ENCODE measurements at regions not wholly inside any gene's neighbourhood (a gene's known extent, or its start where the extent isn't known, plus 50 kb on each side); places are given as distances from the start of the nearest gene placed in this dataset.
"Not testable (repeated sequence)": the region's sequence is repeated elsewhere in the genome, so short reads cannot be mapped to it uniquely, and the experiment has no call there.

GRCh38 chr1:234790333-234790732 is 180.4 kb upstream of the IRF2BP2 start:
- H3K79me2 ChIP-seq (ENCODE audit: low read depth); H3K27ac ChIP-seq; H3K9ac ChIP-seq; H4K20me1 ChIP-seq (ENCODE audit: low read depth); H3K27me3 Mint-ChIP-seq (ENCODE audit: insufficient read depth, low read depth); H3K36me3 ChIP-seq; H2AFZ ChIP-seq (replicated peaks); H3K4me2 ChIP-seq; H3K4me1 Mint-ChIP-seq; H3K4me3 Mint-ChIP-seq; H3F3A ChIP-seq (ENCODE audit: low read depth); H3K4me1 ChIP-seq; H3K27me3 ChIP-seq; H3K9me3 Mint-ChIP-seq; H3K27ac Mint-ChIP-seq; H3K9me3 ChIP-seq (ENCODE audit: low read depth); DNase-seq (ENCODE audit: low spot score); H3K36me3 Mint-ChIP-seq; H3K4me3 ChIP-seq: not testable (repeated sequence)

DNA sequence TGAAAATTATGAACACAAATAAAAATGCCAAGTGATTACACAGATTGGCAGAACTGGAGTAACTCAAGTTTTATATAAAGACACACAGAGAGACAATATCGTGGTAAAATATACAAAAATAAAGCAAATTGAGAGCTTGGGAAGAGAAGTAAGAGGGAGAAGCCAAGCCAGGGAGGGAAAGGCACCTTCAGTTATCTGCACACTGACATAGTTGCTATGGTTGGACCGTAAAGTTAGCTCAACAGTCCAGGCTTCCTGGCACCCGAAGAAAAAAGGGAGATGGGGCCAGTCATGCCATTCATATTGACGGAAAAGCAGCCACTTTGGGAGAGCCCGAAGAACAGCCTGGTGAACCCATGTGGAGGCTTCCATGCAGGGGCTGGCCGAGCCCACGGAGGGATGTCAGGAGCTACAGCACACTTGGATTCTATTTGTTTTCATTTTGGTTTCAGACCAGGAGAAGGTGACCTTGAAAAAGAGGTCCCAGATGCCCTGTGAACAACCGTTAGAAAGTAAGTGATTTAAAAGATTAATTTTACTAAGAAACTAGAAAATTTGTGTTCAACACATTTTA is 177.1 kb upstream of the IRF2BP2 start:
- not testable (repeated sequence) for H4K20me1 ChIP-seq (ENCODE audit: low read depth); H3K79me2 ChIP-seq (ENCODE audit: low read depth); H3K9me3 Mint-ChIP-seq; H3K36me3 Mint-ChIP-seq; H3K27me3 Mint-ChIP-seq (ENCODE audit: insufficient read depth, low read depth); H3K9ac ChIP-seq; H2AFZ ChIP-seq (replicated peaks); H3K27ac Mint-ChIP-seq; H3K36me3 ChIP-seq; H3K27ac ChIP-seq; H3K4me1 Mint-ChIP-seq; H3K4me3 Mint-ChIP-seq; H3K4me2 ChIP-seq; H3K4me3 ChIP-seq; DNase-seq (ENCODE audit: low spot score); H3K9me3 ChIP-seq (ENCODE audit: low read depth); H3F3A ChIP-seq (ENCODE audit: low read depth)
- Histone ChIP-seq H3K27me3 (peaks cover 14% of the 10 kb centered on the region), H3K4me1 (peaks cover 16% of the 10 kb centered on the region)

DNA sequence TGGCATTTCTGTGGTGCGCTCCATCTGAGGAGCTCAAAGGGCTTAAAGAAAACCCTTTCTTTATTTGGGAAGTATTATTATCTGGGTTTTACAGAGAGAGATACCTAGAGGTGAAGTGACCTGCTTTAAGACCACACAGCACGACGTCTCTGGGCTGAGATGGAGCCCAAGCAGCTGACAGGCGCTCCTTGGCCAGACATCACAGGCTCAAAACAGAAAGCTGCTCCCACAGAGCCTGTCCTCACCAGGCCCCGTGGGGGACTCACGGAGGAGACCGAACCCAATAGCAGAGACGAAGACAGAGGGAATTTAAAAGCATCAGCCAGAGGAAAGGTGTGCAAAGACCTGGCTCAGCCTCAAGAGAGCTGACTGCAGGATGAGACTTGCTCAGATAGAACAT is 175.9 kb upstream of the IRF2BP2 start:
- not testable (repeated sequence) for H3K79me2 ChIP-seq (ENCODE audit: low read depth); H3F3A ChIP-seq (ENCODE audit: low read depth); H3K4me1 Mint-ChIP-seq; H3K36me3 Mint-ChIP-seq; H3K27me3 Mint-ChIP-seq (ENCODE audit: insufficient read depth, low read depth); H4K20me1 ChIP-seq (ENCODE audit: low read depth); H3K9me3 Mint-ChIP-seq; H3K4me3 ChIP-seq; H3K4me3 Mint-ChIP-seq; H3K9me3 ChIP-seq (ENCODE audit: low read depth); H3K9ac ChIP-seq; H3K36me3 ChIP-seq; DNase-seq (ENCODE audit: low spot score); H3K27ac ChIP-seq; H3K27ac Mint-ChIP-seq; H2AFZ ChIP-seq (replicated peaks); H3K4me2 ChIP-seq
- TF ChIP-seq EZH2phosphoT487 (IDR thresholded peaks at IDR 0.05), result peak; percentile 17
- Histone ChIP-seq H3K4me1 (peaks cover 16% of the 10 kb centered on the region), H3K27me3 (peaks cover 26% of the 10 kb centered on the region)

- TF ChIP-seq EZH2phosphoT487 (IDR thresholded peaks at IDR 0.05), result peak; percentile 51
- H3K4me3 ChIP-seq; H3K79me2 ChIP-seq (ENCODE audit: low read depth); H3K27ac Mint-ChIP-seq; H3F3A ChIP-seq (ENCODE audit: low read depth); H3K27me3 Mint-ChIP-seq (ENCODE audit: insufficient read depth, low read depth); H3K36me3 Mint-ChIP-seq; H3K9me3 Mint-ChIP-seq; H4K20me1 ChIP-seq (ENCODE audit: low read depth); H3K4me1 Mint-ChIP-seq; H2AFZ ChIP-seq (replicated peaks); H3K9me3 ChIP-seq (ENCODE audit: low read depth); H3K4me3 Mint-ChIP-seq; H3K9ac ChIP-seq; H3K36me3 ChIP-seq; H3K27ac ChIP-seq: not testable (repeated sequence)
- peaks cover 16% of the 10 kb centered on the region for H3K4me1 ChIP-seq
- H3K27me3 ChIP-seq, result peaks cover 30% of the 10 kb centered on the region
- peak overlapping the region; percentile 12 for H3K4me2 ChIP-seq
- DNase-seq (ENCODE audit: low spot score), result peak; percentile 38
Measured at GRCh38 chr1:234785471-234785919, 175.5 kb upstream of the IRF2BP2 start.

DNA sequence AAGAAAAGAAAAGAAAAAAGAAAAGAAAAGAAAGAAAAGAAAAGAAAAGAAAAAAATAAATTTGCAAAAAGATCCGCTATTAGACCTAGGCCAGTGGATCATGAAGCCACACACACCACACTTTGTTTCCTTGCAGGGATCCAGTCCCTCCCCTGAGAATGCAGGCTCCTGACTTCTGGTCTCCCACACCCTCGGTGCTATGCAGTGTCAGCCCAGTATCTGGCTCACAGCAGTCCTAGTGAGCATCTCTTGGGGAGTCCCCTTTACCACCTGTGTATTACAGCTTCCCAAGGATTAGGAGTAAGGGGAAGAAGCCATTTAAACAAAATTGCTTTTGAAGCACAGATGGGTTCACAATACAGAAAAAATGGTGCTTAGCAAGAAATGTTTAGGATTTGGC is 174.1 kb upstream of the IRF2BP2 start:
- not testable (repeated sequence) for H3K4me2 ChIP-seq; H3K4me1 Mint-ChIP-seq; H3K79me2 ChIP-seq (ENCODE audit: low read depth); H3K27ac ChIP-seq; H4K20me1 ChIP-seq (ENCODE audit: low read depth); H3K9me3 ChIP-seq (ENCODE audit: low read depth); H3K9me3 Mint-ChIP-seq; H3K4me3 ChIP-seq; H2AFZ ChIP-seq (replicated peaks); H3K27ac Mint-ChIP-seq; H3K36me3 Mint-ChIP-seq; DNase-seq (ENCODE audit: low spot score); H3F3A ChIP-seq (ENCODE audit: low read depth); H3K36me3 ChIP-seq; H3K4me3 Mint-ChIP-seq; H3K9ac ChIP-seq; H3K27me3 Mint-ChIP-seq (ENCODE audit: insufficient read depth, low read depth)
- Histone ChIP-seq H3K27me3 (peaks cover 32% of the 10 kb centered on the region), H3K4me1 (peaks cover 16% of the 10 kb centered on the region)

DNA sequence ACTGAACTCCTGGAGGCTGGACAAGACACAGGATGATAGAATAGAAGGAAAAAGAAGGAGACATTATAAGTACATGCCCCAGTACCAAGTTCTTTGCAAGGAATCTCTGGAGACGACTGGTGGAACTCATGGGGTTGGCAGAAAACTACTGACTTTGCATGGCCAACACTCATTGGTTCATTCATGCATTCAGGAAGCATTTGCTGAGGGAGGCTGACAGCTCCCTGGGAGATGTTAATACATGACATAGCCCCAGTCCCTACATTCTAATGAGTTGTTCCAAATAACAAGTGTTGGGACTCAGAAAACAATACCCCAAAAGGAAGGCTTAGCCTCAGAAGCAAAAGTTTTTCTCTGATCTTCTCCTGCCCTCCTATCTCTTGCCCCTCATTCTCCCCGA is 172.8 kb upstream of the IRF2BP2 start:
- no peaks in the 10 kb centered on the region for H3K79me2 ChIP-seq (ENCODE audit: low read depth)
- no peak overlapping the region for H3K9ac ChIP-seq
- no peak overlapping the region for H3K4me3 ChIP-seq
- H3F3A ChIP-seq (ENCODE audit: low read depth), result peaks cover 6% of the 10 kb centered on the region
- H3K4me2 ChIP-seq, result no peak overlapping the region
- peak; percentile 32 for DNase-seq (ENCODE audit: low spot score)
- no peaks in the 10 kb centered on the region for H4K20me1 ChIP-seq (ENCODE audit: low read depth)
- Mint-ChIP-seq H3K27ac (no peak overlapping the region), H3K9me3 (no peaks in the 10 kb centered on the region), H3K36me3 (no peaks in the 10 kb centered on the region), H3K4me3 (no peak overlapping the region), H3K4me1 (peaks cover 5% of the 10 kb centered on the region), H3K27me3 (ENCODE audit: insufficient read depth, low read depth) (no peaks in the 10 kb centered on the region)
- peaks cover 16% of the 10 kb centered on the region for H3K4me1 ChIP-seq
- no peak overlapping the region for H2AFZ ChIP-seq (replicated peaks)
- no peak for TF ChIP-seq EZH2 (IDR thresholded peaks at IDR 0.05)
- TF ChIP-seq EZH2phosphoT487 (IDR thresholded peaks at IDR 0.05), result no peak
- no peak for TF ChIP-seq CTCF (IDR thresholded peaks at IDR 0.05)
- H3K9me3 ChIP-seq (ENCODE audit: low read depth), result no peaks in the 10 kb centered on the region
- H3K27ac ChIP-seq, result no peak overlapping the region
- H3K27me3 ChIP-seq, result peaks cover 38% of the 10 kb centered on the region
- no peaks in the 10 kb centered on the region for H3K36me3 ChIP-seq

Data from neural progenitor cell (in vitro differentiated cells).